Neural cell (in vitro differentiated cells): ENCODE measurements at regions not wholly inside any gene's neighbourhood (a gene's known extent, or its start where the extent isn't known, plus 50 kb on each side); places are given as distances from the start of the nearest gene placed in this dataset.

Source experiments
- H2AFZ ChIP-seq: fragments of 200-600, 300-800 bp; sonication (generic), shearing (Covaris generic); 2 replicates; pipeline ENCODE4 v1.6.0; 2014; ENCODE audit warnings: low read depth, mild to moderate bottlenecking, antibody characterized with exemption, low read length, moderate library complexity
- H3F3A ChIP-seq: fragments of 200-600 bp; shearing (Covaris generic); 2 replicates; pipeline ENCODE4 v1.6.1; 2016; ENCODE audit warnings: mild to moderate bottlenecking, moderate library complexity, mixed read lengths, antibody characterized with exemption, low read length; ENCODE audit not compliant: insufficient read depth, poor library complexity, severe bottlenecking
- H3K27ac ChIP-seq: fragments of 200-600, 300-800 bp; sonication (generic), shearing (Covaris generic); 2 replicates; pipeline ENCODE4 v1.5.1; 2014; ENCODE audit warnings: mild to moderate bottlenecking, low read length, moderate library complexity
- H3K27me3 ChIP-seq: fragments of 300-800, 200-600 bp; sonication (generic), shearing (Covaris generic); 2 replicates; pipeline ENCODE4 v1.6.0; 2014; ENCODE audit warnings: mild to moderate bottlenecking, low read depth, low read length, moderate library complexity; ENCODE audit not compliant: insufficient read depth
- H3K36me3 ChIP-seq: fragments of 300-800, 200-600 bp; sonication (generic), shearing (Covaris generic); 2 replicates; pipeline ENCODE4 v1.5.1; 2014; ENCODE audit warnings: mild to moderate bottlenecking, antibody characterized with exemption, low read length, moderate library complexity; ENCODE audit not compliant: insufficient read depth
- H3K4me2 ChIP-seq: fragments of 300-800, 200-600 bp; sonication (generic), shearing (Covaris generic); 2 replicates; pipeline ENCODE4 v1.6.0; 2014; ENCODE audit warnings: mild to moderate bottlenecking, low read length
- H3K4me3 ChIP-seq: fragments of 300-800, 200-600 bp; sonication (generic), shearing (Covaris generic); 2 replicates; pipeline ENCODE4 v1.5.1; 2014; ENCODE audit warnings: mild to moderate bottlenecking, low read length, moderate library complexity
- H3K79me2 ChIP-seq: fragments of 200-600 bp; shearing (Covaris generic); replicated peaks from 2 replicates; pipeline ENCODE4 v1.6.0; 2014; ENCODE audit warnings: mild to moderate bottlenecking, low read length, moderate library complexity; ENCODE audit not compliant: insufficient read depth
- H3K9ac ChIP-seq: fragments of 300-800, 200-600 bp; sonication (generic), shearing (Covaris generic); 2 replicates; pipeline ENCODE4 v1.6.1; 2016; ENCODE audit warnings: mild to moderate bottlenecking, low read length, mixed read lengths
- H3K9me2 ChIP-seq: fragments of 200-600 bp; shearing (Covaris generic); 2 replicates; pipeline ENCODE4 v1.6.1; 2016; ENCODE audit warnings: mild to moderate bottlenecking, low read length, mixed read lengths; ENCODE audit not compliant: insufficient read depth
- H3K9me3 ChIP-seq: fragments of 200-600, 300-800 bp; sonication (generic), shearing (Covaris generic); 2 replicates; pipeline ENCODE4 v1.6.1; 2016; ENCODE audit warnings: mild to moderate bottlenecking, mixed run types, low read length, moderate library complexity, mixed read lengths
- H4K20me1 ChIP-seq: fragments of 200-600 bp; shearing (Covaris generic); 2 replicates; pipeline ENCODE4 v1.6.1; 2016; ENCODE audit warnings: mild to moderate bottlenecking, mixed run types; ENCODE audit not compliant: insufficient read depth
- EP300 ChIP-seq: fragments of 450-650 bp; conservative IDR thresholded peaks from 2 replicates; pipeline ENCODE4 v1.6.1; 2014; ENCODE audit warnings: antibody characterized with exemption, mild to moderate bottlenecking, moderate library complexity; ENCODE audit not compliant: poor library complexity, severe bottlenecking
- EZH2 ChIP-seq: fragments of 200-600, 300-800 bp; shearing (Covaris generic), sonication (generic); IDR thresholded peaks from 2 replicates; pipeline ENCODE4 v1.6.1; 2014; ENCODE audit warnings: antibody characterized with exemption, low read length, borderline replicate concordance, mild to moderate bottlenecking; ENCODE audit not compliant: insufficient read depth, poor library complexity, severe bottlenecking
- MXI1 ChIP-seq: fragments of 450-650 bp; conservative IDR thresholded peaks from 2 replicates; pipeline ENCODE4 v1.6.1; 2014; ENCODE audit warnings: antibody characterized with exemption, mild to moderate bottlenecking; ENCODE audit not compliant: poor library complexity, severe bottlenecking
- POLR2AphosphoS5 ChIP-seq: IDR thresholded peaks from 2 replicates; pipeline ENCODE4 v1.6.1; 2012
- RAD21 ChIP-seq: fragments of 450-650 bp; conservative IDR thresholded peaks from 2 replicates; pipeline ENCODE4 v1.6.1; 2014; ENCODE audit warnings: antibody characterized with exemption, mild to moderate bottlenecking, moderate library complexity
- SMC3 ChIP-seq: fragments of 450-650 bp; conservative IDR thresholded peaks from 2 replicates; pipeline ENCODE4 v1.6.1; 2014; ENCODE audit warnings: antibody characterized with exemption, mild to moderate bottlenecking, moderate library complexity; ENCODE audit not compliant: poor library complexity
- TAF1 ChIP-seq: IDR thresholded peaks from 2 replicates; pipeline ENCODE4 v1.6.1; 2012; ENCODE audit warnings: low read depth
- TF ChIP-seq, protein P1 (sequence below): fragments of 450-650 bp; IDR thresholded peaks from 2 replicates; pipeline ENCODE4 v1.5.1; 2014; ENCODE audit warnings: antibody characterized with exemption, mild to moderate bottlenecking, moderate library complexity; ENCODE audit not compliant: poor library complexity, severe bottlenecking
- TF ChIP-seq, protein P2 (sequence below): IDR thresholded peaks from 2 replicates; pipeline ENCODE4 v1.6.1; 2012; ENCODE audit warnings: borderline replicate concordance

DNA sequence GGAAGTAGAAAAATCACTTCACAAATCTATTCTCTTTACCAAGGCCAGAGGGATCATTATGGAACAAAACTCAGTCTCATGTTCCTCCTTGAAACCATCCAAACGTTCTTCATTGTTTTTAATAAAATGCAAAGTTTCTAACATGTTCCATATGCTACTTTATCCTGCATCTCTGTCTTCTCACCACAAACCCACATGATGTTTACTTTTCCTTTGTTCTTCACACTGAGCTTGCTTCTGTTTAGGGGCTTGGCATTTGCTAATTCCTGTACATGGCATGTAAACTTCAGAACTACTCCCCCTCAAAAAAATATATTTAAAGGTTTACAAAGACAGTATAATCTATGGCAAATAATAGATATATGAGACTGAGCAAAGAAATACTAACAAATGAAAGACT lies 651.4 kb downstream of the OTOL1 start:
- Histone ChIP-seq H3K27me3 (no peaks in the 10 kb centered on the region), H3K79me2 (no peaks in the 10 kb centered on the region), H3K27ac (no peak overlapping the region), H3K9ac (no peak overlapping the region), H3K9me2 (no peaks in the 10 kb centered on the region), H4K20me1 (no peaks in the 10 kb centered on the region), H3K9me3 (no peaks in the 10 kb centered on the region), H3K4me2 (no peak overlapping the region), H2AFZ (no peak overlapping the region), H3K4me3 (no peak overlapping the region), H3F3A (no peaks in the 10 kb centered on the region), H3K36me3 (no peaks in the 10 kb centered on the region)
- TF ChIP-seq, protein P1, sequence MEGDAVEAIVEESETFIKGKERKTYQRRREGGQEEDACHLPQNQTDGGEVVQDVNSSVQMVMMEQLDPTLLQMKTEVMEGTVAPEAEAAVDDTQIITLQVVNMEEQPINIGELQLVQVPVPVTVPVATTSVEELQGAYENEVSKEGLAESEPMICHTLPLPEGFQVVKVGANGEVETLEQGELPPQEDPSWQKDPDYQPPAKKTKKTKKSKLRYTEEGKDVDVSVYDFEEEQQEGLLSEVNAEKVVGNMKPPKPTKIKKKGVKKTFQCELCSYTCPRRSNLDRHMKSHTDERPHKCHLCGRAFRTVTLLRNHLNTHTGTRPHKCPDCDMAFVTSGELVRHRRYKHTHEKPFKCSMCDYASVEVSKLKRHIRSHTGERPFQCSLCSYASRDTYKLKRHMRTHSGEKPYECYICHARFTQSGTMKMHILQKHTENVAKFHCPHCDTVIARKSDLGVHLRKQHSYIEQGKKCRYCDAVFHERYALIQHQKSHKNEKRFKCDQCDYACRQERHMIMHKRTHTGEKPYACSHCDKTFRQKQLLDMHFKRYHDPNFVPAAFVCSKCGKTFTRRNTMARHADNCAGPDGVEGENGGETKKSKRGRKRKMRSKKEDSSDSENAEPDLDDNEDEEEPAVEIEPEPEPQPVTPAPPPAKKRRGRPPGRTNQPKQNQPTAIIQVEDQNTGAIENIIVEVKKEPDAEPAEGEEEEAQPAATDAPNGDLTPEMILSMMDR = no peak
- TF ChIP-seq EZH2 (no peak), SMC3 (no peak), EP300 (no peak), TAF1 (no peak), POLR2AphosphoS5 (no peak), RAD21 (no peak), MXI1 (no peak)
- TF ChIP-seq, protein P2, sequence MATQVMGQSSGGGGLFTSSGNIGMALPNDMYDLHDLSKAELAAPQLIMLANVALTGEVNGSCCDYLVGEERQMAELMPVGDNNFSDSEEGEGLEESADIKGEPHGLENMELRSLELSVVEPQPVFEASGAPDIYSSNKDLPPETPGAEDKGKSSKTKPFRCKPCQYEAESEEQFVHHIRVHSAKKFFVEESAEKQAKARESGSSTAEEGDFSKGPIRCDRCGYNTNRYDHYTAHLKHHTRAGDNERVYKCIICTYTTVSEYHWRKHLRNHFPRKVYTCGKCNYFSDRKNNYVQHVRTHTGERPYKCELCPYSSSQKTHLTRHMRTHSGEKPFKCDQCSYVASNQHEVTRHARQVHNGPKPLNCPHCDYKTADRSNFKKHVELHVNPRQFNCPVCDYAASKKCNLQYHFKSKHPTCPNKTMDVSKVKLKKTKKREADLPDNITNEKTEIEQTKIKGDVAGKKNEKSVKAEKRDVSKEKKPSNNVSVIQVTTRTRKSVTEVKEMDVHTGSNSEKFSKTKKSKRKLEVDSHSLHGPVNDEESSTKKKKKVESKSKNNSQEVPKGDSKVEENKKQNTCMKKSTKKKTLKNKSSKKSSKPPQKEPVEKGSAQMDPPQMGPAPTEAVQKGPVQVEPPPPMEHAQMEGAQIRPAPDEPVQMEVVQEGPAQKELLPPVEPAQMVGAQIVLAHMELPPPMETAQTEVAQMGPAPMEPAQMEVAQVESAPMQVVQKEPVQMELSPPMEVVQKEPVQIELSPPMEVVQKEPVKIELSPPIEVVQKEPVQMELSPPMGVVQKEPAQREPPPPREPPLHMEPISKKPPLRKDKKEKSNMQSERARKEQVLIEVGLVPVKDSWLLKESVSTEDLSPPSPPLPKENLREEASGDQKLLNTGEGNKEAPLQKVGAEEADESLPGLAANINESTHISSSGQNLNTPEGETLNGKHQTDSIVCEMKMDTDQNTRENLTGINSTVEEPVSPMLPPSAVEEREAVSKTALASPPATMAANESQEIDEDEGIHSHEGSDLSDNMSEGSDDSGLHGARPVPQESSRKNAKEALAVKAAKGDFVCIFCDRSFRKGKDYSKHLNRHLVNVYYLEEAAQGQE = no peak

DNA sequence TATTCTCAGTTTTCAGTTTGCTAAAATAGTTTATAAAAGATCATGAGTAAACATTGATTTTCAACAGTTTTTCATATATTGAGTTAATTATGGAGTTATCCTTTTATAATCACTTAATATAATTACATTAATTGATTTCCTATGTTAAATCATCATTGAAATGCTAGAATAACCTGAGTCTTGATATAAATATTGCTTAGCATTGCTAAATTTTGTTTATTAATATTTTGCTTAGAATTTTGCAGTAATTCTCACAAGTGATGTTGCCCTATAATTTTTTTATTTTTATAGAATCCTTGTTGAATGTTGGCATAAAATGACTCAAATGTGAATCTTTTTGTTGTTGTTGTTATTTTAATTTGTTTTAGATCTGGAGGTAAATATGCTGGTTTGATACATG lies 654.2 kb downstream of the OTOL1 start:
- Histone ChIP-seq H3K9me2 (no peaks in the 10 kb centered on the region), H4K20me1 (no peaks in the 10 kb centered on the region), H3K4me3 (no peak overlapping the region), H3K9me3 (no peaks in the 10 kb centered on the region), H3K9ac (no peak overlapping the region), H3K4me2 (no peak overlapping the region), H3K79me2 (no peaks in the 10 kb centered on the region), H3K27ac (no peak overlapping the region), H2AFZ (no peak overlapping the region), H3K36me3 (no peaks in the 10 kb centered on the region), H3K27me3 (no peaks in the 10 kb centered on the region), H3F3A (no peaks in the 10 kb centered on the region)
- TF ChIP-seq, protein P1 = no peak
